ENCODE measurements at regions not wholly inside any gene's neighbourhood (a gene's known extent, or its start where the extent isn't known, plus 50 kb on each side); places are given as distances from the start of the nearest gene placed in this dataset.

- Histone ChIP-seq H3K27me3 (replicated peaks; ENCODE audit: control insufficient read depth, insufficient read depth, low read length) (peaks cover 2% of the 10 kb centered on the region; the same call in 1 of the 2 replicates), H3K4me3 (ENCODE audit: low read depth, low read length) (no peak overlapping the region), H3K4me1 (peaks cover 4% of the 10 kb centered on the region; the same call in 1 of the 2 replicates), H3K9me3 (no peaks in the 10 kb centered on the region), H3K36me3 (ENCODE audit: control insufficient read depth, insufficient read depth, low read length) (no peaks in the 10 kb centered on the region)
- no peak for TF ChIP-seq CTCF (IDR thresholded peaks at IDR 0.05; ENCODE audit: insufficient read depth in 1 of 2, low read depth in 1 of 2, low read length in 1 of 2, severe bottlenecking in 1 of 2, unreplicated experiment in 1 of 2)
- H3K36me3 Mint-ChIP-seq (ENCODE audit: insufficient read depth, unreplicated experiment) = no peaks in the 10 kb centered on the region
- H3K4me3 Mint-ChIP-seq (ENCODE audit: unreplicated experiment) = no peak overlapping the region
- H3K27me3 Mint-ChIP-seq (ENCODE audit: insufficient read depth, unreplicated experiment) = peaks cover 6% of the 10 kb centered on the region
- intact Hi-C loops (cut with micrococcal nuclease; ENCODE audit: unreplicated experiment) = no loop called here
- H3K4me1 Mint-ChIP-seq (ENCODE audit: low read depth, unreplicated experiment) = no peaks in the 10 kb centered on the region
- no TSS peak for BruUV-seq (replicated peaks)
- ChIA-PET POLR2A (no interaction called here), CTCF (no interaction called here)
- no peak overlapping the region for H3K27ac Mint-ChIP-seq (ENCODE audit: unreplicated experiment)
- no peak for DNase-seq
- no peaks in the 10 kb centered on the region for H3K9me3 Mint-ChIP-seq (ENCODE audit: unreplicated experiment)
These were observed 57.2 kb upstream of the LBX1 start for GRCh38 chr10:101286248-101287046.

GRCh38 chr10:101287183-101287996 lies 58.1 kb upstream of the LBX1 start:
- POLR2A ChIA-PET = no interaction called here
- H3K36me3 Mint-ChIP-seq (ENCODE audit: insufficient read depth, unreplicated experiment) = no peaks in the 10 kb centered on the region
- peaks cover 6% of the 10 kb centered on the region for H3K27me3 Mint-ChIP-seq (ENCODE audit: insufficient read depth, unreplicated experiment)
- CTCF ChIA-PET = interaction anchor here (1.1 to 3.4 kb wide), 7 partner anchors 11 to 276 kb away, joined by 3 to 24 read pairs (median 4); no protein-coding TSS in a partner anchor
- no peak for TF ChIP-seq CTCF (IDR thresholded peaks at IDR 0.05; ENCODE audit: insufficient read depth in 1 of 2, low read depth in 1 of 2, low read length in 1 of 2, severe bottlenecking in 1 of 2, unreplicated experiment in 1 of 2)
- no TSS peak for BruUV-seq (replicated peaks)
- H3K9me3 ChIP-seq = no peaks in the 10 kb centered on the region
- H3K4me3 ChIP-seq (ENCODE audit: low read depth, low read length) = no peak overlapping the region
- H3K36me3 ChIP-seq (ENCODE audit: control insufficient read depth, insufficient read depth, low read length) = no peaks in the 10 kb centered on the region
- H3K27me3 ChIP-seq (replicated peaks; ENCODE audit: control insufficient read depth, insufficient read depth, low read length) = peaks cover 2% of the 10 kb centered on the region; the same call in 1 of the 2 replicates
- intact Hi-C loops (cut with micrococcal nuclease; ENCODE audit: unreplicated experiment) = no loop called here
- no peaks in the 10 kb centered on the region for H3K4me1 Mint-ChIP-seq (ENCODE audit: low read depth, unreplicated experiment)
- H3K4me3 Mint-ChIP-seq (ENCODE audit: unreplicated experiment) = no peak overlapping the region
- no peaks in the 10 kb centered on the region for H3K9me3 Mint-ChIP-seq (ENCODE audit: unreplicated experiment)
- no peak for DNase-seq
- peaks cover 4% of the 10 kb centered on the region; the same call in 1 of the 2 replicates for H3K4me1 ChIP-seq
- H3K27ac Mint-ChIP-seq (ENCODE audit: unreplicated experiment) = no peak overlapping the region

- peak; percentile 51 to 56 for DNase-seq
- peak in 1 of 2 experiments; percentile 46 for TF ChIP-seq CTCF (IDR thresholded peaks at IDR 0.05; ENCODE audit: insufficient read depth in 1 of 2, low read depth in 1 of 2, low read length in 1 of 2, severe bottlenecking in 1 of 2, unreplicated experiment in 1 of 2)
- no TSS peak for BruUV-seq (replicated peaks)
- Mint-ChIP-seq H3K9me3 (ENCODE audit: unreplicated experiment) (no peaks in the 10 kb centered on the region), H3K27ac (ENCODE audit: unreplicated experiment) (no peak overlapping the region), H3K36me3 (ENCODE audit: insufficient read depth, unreplicated experiment) (no peaks in the 10 kb centered on the region), H3K4me1 (ENCODE audit: low read depth, unreplicated experiment) (no peaks in the 10 kb centered on the region), H3K4me3 (ENCODE audit: unreplicated experiment) (no peak overlapping the region), H3K27me3 (ENCODE audit: insufficient read depth, unreplicated experiment) (peaks cover 9% of the 10 kb centered on the region)
- H3K9me3 ChIP-seq = no peaks in the 10 kb centered on the region
- POLR2A ChIA-PET = no interaction called here
- CTCF ChIA-PET = interaction anchor here (0.6 to 3.4 kb wide), 9 partner anchors 10 to 338 kb away, joined by 3 to 24 read pairs (median 4); no protein-coding TSS in a partner anchor
- intact Hi-C loops (cut with micrococcal nuclease; ENCODE audit: unreplicated experiment) = loop anchor here (1.0 kb wide), 1 partner anchor 282 kb away; no protein-coding TSS in a partner anchor
- H3K4me3 ChIP-seq (ENCODE audit: low read depth, low read length) = no peak overlapping the region
- H3K36me3 ChIP-seq (ENCODE audit: control insufficient read depth, insufficient read depth, low read length) = no peaks in the 10 kb centered on the region
- H3K27me3 ChIP-seq (replicated peaks; ENCODE audit: control insufficient read depth, insufficient read depth, low read length) = peaks cover 2% of the 10 kb centered on the region; the same call in 1 of the 2 replicates
- H3K4me1 ChIP-seq = peaks cover 4% of the 10 kb centered on the region; the same call in 1 of the 2 replicates
These were observed 58.9 kb upstream of the LBX1 start for GRCh38 chr10:101287997-101288635.
